Trophoblast cell (in vitro differentiated cells and primary cell): ENCODE measurements at regions not wholly inside any gene's neighbourhood (a gene's known extent, or its start where the extent isn't known, plus 50 kb on each side); places are given as distances from the start of the nearest gene placed in this dataset.

Source experiments
- DNase-seq, 2 donors: peaks; one replicate each; pipeline ENCODE4 v3.0.0-alpha.2; 2016
- H2AFZ ChIP-seq: 2 replicates; pipeline ENCODE4 v1.6.1; 2013; ENCODE audit warnings: low read length, moderate library complexity, mild to moderate bottlenecking; ENCODE audit not compliant: insufficient read depth, poor library complexity
- H2AK5ac ChIP-seq: 2 replicates; pipeline ENCODE4 v1.6.1; 2013; ENCODE audit warnings: mild to moderate bottlenecking, low read length
- H2BK120ac ChIP-seq: 2 replicates; pipeline ENCODE4 v1.6.1; 2013; ENCODE audit warnings: low read length, mild to moderate bottlenecking, moderate library complexity; ENCODE audit not compliant: insufficient read depth, poor library complexity
- H2BK12ac ChIP-seq: 2 replicates; pipeline ENCODE4 v1.6.1; 2013; ENCODE audit warnings: mild to moderate bottlenecking, low read length, moderate library complexity
- H2BK5ac ChIP-seq: 2 replicates; pipeline ENCODE4 v1.6.1; 2013; ENCODE audit warnings: low read length, low read depth, moderate library complexity, mild to moderate bottlenecking; ENCODE audit not compliant: poor library complexity
- H3K14ac ChIP-seq: 2 replicates; pipeline ENCODE4 v1.6.1; 2013; ENCODE audit warnings: mild to moderate bottlenecking, low read length
- H3K18ac ChIP-seq: 2 replicates; pipeline ENCODE4 v1.6.1; 2013; ENCODE audit warnings: mild to moderate bottlenecking, low read length
- H3K23ac ChIP-seq: 2 replicates; pipeline ENCODE4 v1.6.1; 2013; ENCODE audit warnings: low read length
- H3K27ac ChIP-seq: 2 replicates; pipeline ENCODE4 v1.5.1; 2013; ENCODE audit warnings: low read depth, mild to moderate bottlenecking, inconsistent platforms, low read length, moderate library complexity
- H3K27me3 ChIP-seq: 2 replicates; pipeline ENCODE4 v1.6.1; 2013; ENCODE audit warnings: inconsistent platforms, mild to moderate bottlenecking, low read length, moderate library complexity; ENCODE audit not compliant: insufficient read depth
- H3K36me3 ChIP-seq, 2 experiments: 1 replicate in 1 of 2; 2 replicates in 1 of 2; pipeline ENCODE4 v1.6.1; 2013; ENCODE audit warnings: low read length in 2 of 2, mild to moderate bottlenecking in 2 of 2, moderate library complexity in 1 of 2; ENCODE audit not compliant: insufficient read depth in 2 of 2, control insufficient read depth in 1 of 2
- H3K4ac ChIP-seq: 2 replicates; pipeline ENCODE4 v1.6.1; 2013; ENCODE audit warnings: low read depth, mild to moderate bottlenecking, low read length, moderate library complexity
- H3K4me1 ChIP-seq, 2 experiments: 1 replicate in 1 of 2; 2 replicates in 1 of 2; pipeline ENCODE4 v1.6.1; 2013; ENCODE audit warnings: low read length in 2 of 2, mild to moderate bottlenecking in 2 of 2, moderate library complexity in 1 of 2; ENCODE audit not compliant: insufficient read depth in 2 of 2, control insufficient read depth in 1 of 2
- H3K4me2 ChIP-seq: 2 replicates; pipeline ENCODE4 v1.6.1; 2013; ENCODE audit warnings: inconsistent platforms, mild to moderate bottlenecking, low read length, moderate library complexity
- H3K4me3 ChIP-seq: 2 replicates; pipeline ENCODE4 v1.5.1; 2013; ENCODE audit warnings: mild to moderate bottlenecking, low read depth, low read length, inconsistent platforms
- H3K79me1 ChIP-seq: one replicate; pipeline ENCODE4 v1.6.1; 2013; ENCODE audit warnings: low read length
- H3K79me2 ChIP-seq: 2 replicates; pipeline ENCODE4 v1.6.1; 2013; ENCODE audit warnings: low read length, mild to moderate bottlenecking; ENCODE audit not compliant: control insufficient read depth, insufficient read depth, poor library complexity
- H3K9ac ChIP-seq: 2 replicates; pipeline ENCODE4 v1.6.1; 2013; ENCODE audit warnings: mild to moderate bottlenecking, low read length
- H3K9me3 ChIP-seq: 2 replicates; pipeline ENCODE4 v1.6.1; 2013; ENCODE audit warnings: low read depth, mild to moderate bottlenecking, control low read depth, inconsistent platforms, low read length; ENCODE audit not compliant: insufficient read depth
- H4K12ac ChIP-seq: 2 replicates; pipeline ENCODE4 v1.6.1; 2013; ENCODE audit warnings: low read depth, mild to moderate bottlenecking, low read length, moderate library complexity
- H4K8ac ChIP-seq: 2 replicates; pipeline ENCODE4 v1.6.1; 2013; ENCODE audit warnings: low read depth, mild to moderate bottlenecking, low read length, moderate library complexity
- H4K91ac ChIP-seq: one replicate; pipeline ENCODE4 v1.6.1; 2013; ENCODE audit warnings: low read depth, mild to moderate bottlenecking, low read length, moderate library complexity
- WGBS: extraction: QIAGEN DNeasy Blood & Tissue Kit; methylation state at CpG from one replicate; pipeline ENCODE4 v1.1.7; 2013; ENCODE audit warnings: missing lambda C conversion rate; ENCODE audit not compliant: insufficient read length, insufficient coverage; ENCODE audit errors: extremely low coverage; 5-methylcytosine and 5-hydroxymethylcytosine counted together

DNA sequence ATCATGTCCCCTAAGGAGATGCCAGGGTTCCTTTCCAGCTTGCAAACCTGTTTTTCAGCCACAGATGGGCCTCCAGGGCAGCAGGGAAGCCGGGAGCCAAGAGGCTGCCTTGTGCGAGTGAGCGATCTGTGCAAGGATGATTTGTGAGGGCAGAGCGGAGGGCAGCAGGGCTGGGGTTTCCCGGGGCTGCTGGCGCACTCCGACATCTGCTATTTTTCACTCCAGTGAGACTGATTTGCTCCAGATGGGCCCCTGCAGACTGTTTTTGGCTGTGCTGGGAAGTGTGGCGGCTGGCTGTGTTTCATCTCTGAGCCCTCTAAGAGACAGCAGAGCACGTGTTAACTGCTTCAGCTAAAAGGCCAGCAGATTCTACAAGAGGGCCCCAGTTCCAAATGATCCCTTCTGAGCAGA is 466.2 kb downstream of the TYW1 start:
- Histone ChIP-seq H2AFZ (no peak overlapping the region), H3K23ac (no peak overlapping the region), H2AK5ac (no peak overlapping the region), H3K9me3 (peaks cover 6% of the 10 kb centered on the region), H2BK5ac (no peak overlapping the region), H2BK120ac (no peak overlapping the region), H4K12ac (no peak overlapping the region), H3K4me1 (peaks cover 13 to 18% of the 10 kb centered on the region in 2 experiments), H2BK12ac (no peak overlapping the region), H4K8ac (no peak overlapping the region), H3K36me3 (peaks cover 2 to 3% of the 10 kb centered on the region in 2 experiments), H4K91ac (no peak overlapping the region), H3K27ac (peak overlapping the region; percentile 80), H3K9ac (no peak overlapping the region), H3K4me3 (no peak overlapping the region), H3K79me2 (no peaks in the 10 kb centered on the region), H3K79me1 (peaks cover 6% of the 10 kb centered on the region), H3K4ac (no peak overlapping the region), H3K18ac (no peak overlapping the region), H3K4me2 (no peak overlapping the region), H3K27me3 (no peaks in the 10 kb centered on the region), H3K14ac (no peak overlapping the region)
- no CpG with 5 or more reads among the region's 9 CpGs for WGBS
- DNase-seq: no peak

- Histone ChIP-seq H2BK5ac (peak overlapping the region; percentile 70), H3K14ac (no peak overlapping the region), H3K4me3 (no peak overlapping the region), H3K9ac (no peak overlapping the region), H4K91ac (peak overlapping the region; percentile 67), H4K8ac (peak overlapping the region; percentile 25), H3K4me1 (peaks cover 13 to 14% of the 10 kb centered on the region in 2 experiments), H3K79me2 (no peaks in the 10 kb centered on the region), H3K4me2 (no peak overlapping the region), H3K23ac (no peak overlapping the region), H2BK12ac (peak overlapping the region; percentile 39), H3K27ac (peak overlapping the region; percentile 91), H3K18ac (no peak overlapping the region), H3K9me3 (peaks cover 8% of the 10 kb centered on the region), H3K4ac (no peak overlapping the region), H2AFZ (no peak overlapping the region), H4K12ac (no peak overlapping the region), H3K79me1 (peaks cover 6% of the 10 kb centered on the region), H3K36me3 (peaks cover 3% of the 10 kb centered on the region in 2 experiments), H3K27me3 (no peaks in the 10 kb centered on the region), H2BK120ac (peak overlapping the region; percentile 8), H2AK5ac (no peak overlapping the region)
- no peak for DNase-seq
- WGBS: no CpG with 5 or more reads among the region's 1 CpG
Observed at GRCh38 chr7:67463316-67463715, 466.7 kb downstream of the TYW1 start.

DNA sequence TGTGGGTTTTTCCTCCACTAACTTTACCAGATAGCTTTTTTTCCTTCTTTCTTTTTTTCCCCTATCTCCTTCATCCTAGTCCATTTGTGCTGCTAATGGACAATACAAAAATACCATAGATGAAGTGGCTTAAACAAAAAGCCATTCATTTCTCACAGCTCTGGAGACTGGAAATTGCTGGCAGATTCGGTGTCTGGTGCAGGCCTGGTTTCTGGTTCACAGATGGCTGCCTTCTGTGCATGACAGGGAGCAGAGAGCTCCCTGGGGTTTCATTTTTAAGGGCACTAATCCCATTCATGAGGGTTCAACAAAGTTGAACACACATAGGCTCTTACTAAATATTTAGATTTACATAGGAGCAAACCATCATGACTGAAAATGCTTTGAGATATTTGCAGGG is 467.4 kb downstream of the TYW1 start:
- H3K4me1 ChIP-seq: peaks cover 13 to 14% of the 10 kb centered on the region in 2 experiments
- H3K4me3 ChIP-seq: no peak overlapping the region
- H2BK120ac ChIP-seq: peak overlapping the region; percentile 8
- H3K36me3 ChIP-seq: peaks cover 3% of the 10 kb centered on the region in 2 experiments
- peak overlapping the region; percentile 91 for H3K27ac ChIP-seq
- no peak overlapping the region for H3K4me2 ChIP-seq
- no peak overlapping the region for H3K14ac ChIP-seq
- H3K79me2 ChIP-seq: no peaks in the 10 kb centered on the region
- H2BK5ac ChIP-seq: peak overlapping the region; percentile 70
- no peak for DNase-seq
- peaks cover 10% of the 10 kb centered on the region for H3K9me3 ChIP-seq
- H2AFZ ChIP-seq: no peak overlapping the region
- no peak overlapping the region for H3K18ac ChIP-seq
- peaks cover 6% of the 10 kb centered on the region for H3K79me1 ChIP-seq
- no peak overlapping the region for H3K4ac ChIP-seq
- H2AK5ac ChIP-seq: no peak overlapping the region
- H3K9ac ChIP-seq: no peak overlapping the region
- no peak overlapping the region for H2BK12ac ChIP-seq
- peak overlapping the region; percentile 67 for H4K91ac ChIP-seq
- no peak overlapping the region for H4K8ac ChIP-seq
- H3K27me3 ChIP-seq: no peaks in the 10 kb centered on the region
- no CpG with 5 or more reads among the region's 1 CpG for WGBS
- H3K23ac ChIP-seq: no peak overlapping the region
- no peak overlapping the region for H4K12ac ChIP-seq

DNA sequence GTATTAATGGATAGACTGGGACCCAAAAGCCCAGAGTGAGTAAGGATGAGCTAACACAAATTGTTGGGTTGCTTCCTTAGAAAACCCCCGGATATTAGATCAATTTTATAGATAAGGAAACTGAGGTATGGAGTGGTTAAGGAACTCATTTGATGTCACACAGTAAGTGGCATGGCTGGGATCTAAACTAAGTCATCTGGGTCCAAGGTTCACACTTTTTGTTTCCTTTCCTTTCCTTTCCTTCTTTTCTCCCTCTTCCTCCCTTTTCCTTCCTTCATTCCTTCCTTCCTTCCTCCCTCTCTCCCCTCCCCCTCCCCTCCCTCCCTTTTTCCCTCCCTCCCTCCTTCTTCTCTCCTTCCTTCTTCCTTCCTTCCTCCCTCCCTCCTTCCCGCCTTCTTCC is 469.5 kb downstream of the TYW1 start:
- Histone ChIP-seq H2BK12ac (no peak overlapping the region), H3K14ac (no peak overlapping the region), H2AK5ac (no peak overlapping the region), H3K27me3 (no peaks in the 10 kb centered on the region), H3K9ac (no peak overlapping the region), H2AFZ (no peak overlapping the region), H3K36me3 (peaks cover 3% of the 10 kb centered on the region in 2 experiments), H4K91ac (no peak overlapping the region), H2BK120ac (no peak overlapping the region), H3K4ac (no peak overlapping the region), H3K79me1 (peaks cover 6% of the 10 kb centered on the region), H3K4me1 (peaks cover 18% of the 10 kb centered on the region in 2 experiments), H3K23ac (no peak overlapping the region), H2BK5ac (no peak overlapping the region), H3K4me2 (no peak overlapping the region), H3K79me2 (peaks cover 1% of the 10 kb centered on the region), H3K9me3 (peaks cover 10% of the 10 kb centered on the region), H4K8ac (no peak overlapping the region), H4K12ac (no peak overlapping the region), H3K27ac (no peak overlapping the region), H3K4me3 (no peak overlapping the region), H3K18ac (no peak overlapping the region)
- no CpG with 5 or more reads among the region's 2 CpGs for WGBS
- no peak for DNase-seq
